Bronchial epithelial cell (primary cell): ENCODE measurements at regions not wholly inside any gene's neighbourhood (a gene's known extent, or its start where the extent isn't known, plus 50 kb on each side); places are given as distances from the start of the nearest gene placed in this dataset.
"Not testable (repeated sequence)": the region's sequence is repeated elsewhere in the genome, so short reads cannot be mapped to it uniquely, and the experiment has no call there.

Source experiments
- DNase-seq: peaks from one replicate; pipeline ENCODE4 v3.0.0-alpha.2; 2010; ENCODE audit warnings: low read depth
- FAIRE-seq: peaks from 2 replicates; lab custom pipeline; 2011; peaks lifted over from hg19 to GRCh38; lab: Jason Lieb, UNC
- H3K27me3 ChIP-seq: 2 replicates; pipeline ENCODE4 v1.5.1; 2011; ENCODE audit warnings: low read length; ENCODE audit not compliant: control insufficient read depth, insufficient read depth
- H3K36me3 ChIP-seq: 2 replicates; pipeline ENCODE4 v1.5.1; 2011; ENCODE audit warnings: low read length; ENCODE audit not compliant: control insufficient read depth, insufficient read depth
- H3K4me3 ChIP-seq: 2 replicates; pipeline ENCODE4 v1.5.1; 2011; ENCODE audit warnings: mild to moderate bottlenecking, low read depth, low read length, control low read depth
- TF ChIP-seq, protein P1 (sequence below): IDR thresholded peaks from 2 replicates; pipeline ENCODE4 v1.5.1; 2011; ENCODE audit warnings: mild to moderate bottlenecking, moderate library complexity, low read length, control low read depth, inconsistent platforms; ENCODE audit not compliant: insufficient read depth, severe bottlenecking

- Histone ChIP-seq H3K27me3 (no peaks in the 10 kb centered on the region), H3K4me3 (no peak overlapping the region)
- DNase-seq, result no peak
These were observed 299.6 kb downstream of the PAX3 start for GRCh38 chr2:221999166-221999565.

DNA sequence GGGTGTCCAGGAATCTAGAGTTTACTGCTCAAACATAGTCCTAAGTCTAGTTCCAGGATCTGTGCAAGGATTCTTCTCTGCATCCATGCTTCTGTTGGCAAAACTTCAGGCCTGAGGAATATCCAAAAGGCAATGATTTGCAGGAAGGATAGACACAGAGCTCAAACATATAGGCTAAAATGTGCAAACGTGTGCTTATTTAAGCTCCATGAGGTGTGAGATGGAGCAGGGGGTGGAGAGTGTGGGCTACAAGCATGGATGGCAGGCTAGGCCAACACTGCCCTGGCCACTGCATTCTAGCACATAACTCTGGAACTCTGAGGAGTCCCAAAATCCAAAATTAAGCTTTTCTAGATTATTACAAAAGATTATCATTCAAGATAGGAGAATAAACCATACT, 301.1 kb downstream of the PAX3 start:
- H3K36me3 ChIP-seq, result no peaks in the 10 kb centered on the region
- H3K4me3 ChIP-seq, result no peak overlapping the region
- no peaks in the 10 kb centered on the region for H3K27me3 ChIP-seq
- no peak for FAIRE-seq
- TF ChIP-seq, protein P1, sequence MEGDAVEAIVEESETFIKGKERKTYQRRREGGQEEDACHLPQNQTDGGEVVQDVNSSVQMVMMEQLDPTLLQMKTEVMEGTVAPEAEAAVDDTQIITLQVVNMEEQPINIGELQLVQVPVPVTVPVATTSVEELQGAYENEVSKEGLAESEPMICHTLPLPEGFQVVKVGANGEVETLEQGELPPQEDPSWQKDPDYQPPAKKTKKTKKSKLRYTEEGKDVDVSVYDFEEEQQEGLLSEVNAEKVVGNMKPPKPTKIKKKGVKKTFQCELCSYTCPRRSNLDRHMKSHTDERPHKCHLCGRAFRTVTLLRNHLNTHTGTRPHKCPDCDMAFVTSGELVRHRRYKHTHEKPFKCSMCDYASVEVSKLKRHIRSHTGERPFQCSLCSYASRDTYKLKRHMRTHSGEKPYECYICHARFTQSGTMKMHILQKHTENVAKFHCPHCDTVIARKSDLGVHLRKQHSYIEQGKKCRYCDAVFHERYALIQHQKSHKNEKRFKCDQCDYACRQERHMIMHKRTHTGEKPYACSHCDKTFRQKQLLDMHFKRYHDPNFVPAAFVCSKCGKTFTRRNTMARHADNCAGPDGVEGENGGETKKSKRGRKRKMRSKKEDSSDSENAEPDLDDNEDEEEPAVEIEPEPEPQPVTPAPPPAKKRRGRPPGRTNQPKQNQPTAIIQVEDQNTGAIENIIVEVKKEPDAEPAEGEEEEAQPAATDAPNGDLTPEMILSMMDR, result no peak
- no peak for DNase-seq

More at GRCh38 chr2:221999166-221999565, 299.6 kb downstream of the PAX3 start:
- peak; percentile 90 for FAIRE-seq
- no peaks in the 10 kb centered on the region for H3K36me3 ChIP-seq
- TF ChIP-seq, protein P1, result no peak

DNA sequence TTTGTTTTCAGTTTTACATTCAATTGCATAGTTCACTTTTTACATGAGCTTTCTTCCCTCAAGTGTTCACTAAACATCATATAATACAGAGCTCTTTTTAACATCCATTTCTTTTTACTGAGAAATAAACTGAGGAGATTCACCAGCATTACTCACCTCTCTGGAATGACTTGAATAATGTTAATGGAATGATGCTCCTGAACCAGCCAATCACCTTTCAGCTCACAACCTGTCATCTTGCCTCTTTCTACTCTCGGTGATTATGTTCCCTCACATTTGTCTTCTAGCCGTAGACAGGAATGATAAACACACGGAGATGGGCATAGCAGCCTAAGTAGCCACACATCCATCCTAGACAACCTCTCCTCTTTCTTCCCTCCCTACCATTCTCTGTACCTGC, 301.7 kb downstream of the PAX3 start:
- TF ChIP-seq, protein P1, result no peak
- no peaks in the 10 kb centered on the region for H3K36me3 ChIP-seq
- no peak overlapping the region for H3K4me3 ChIP-seq
- FAIRE-seq, result peak; percentile 73
- no peaks in the 10 kb centered on the region for H3K27me3 ChIP-seq
- DNase-seq, result peak; percentile 82

- H3K36me3 ChIP-seq, result no peaks in the 10 kb centered on the region
- FAIRE-seq (no peak), DNase-seq (no peak)
- TF ChIP-seq, protein P1, result no peak
- no peak overlapping the region for H3K4me3 ChIP-seq
- no peaks in the 10 kb centered on the region for H3K27me3 ChIP-seq
These were observed 303.9 kb downstream of the PAX3 start for GRCh38 chr2:221994926-221995325.

GRCh38 chr2:221984376-221984775, 314.4 kb downstream of the PAX3 start:
- not testable (repeated sequence) for FAIRE-seq, DNase-seq, H3K4me3 ChIP-seq

DNA sequence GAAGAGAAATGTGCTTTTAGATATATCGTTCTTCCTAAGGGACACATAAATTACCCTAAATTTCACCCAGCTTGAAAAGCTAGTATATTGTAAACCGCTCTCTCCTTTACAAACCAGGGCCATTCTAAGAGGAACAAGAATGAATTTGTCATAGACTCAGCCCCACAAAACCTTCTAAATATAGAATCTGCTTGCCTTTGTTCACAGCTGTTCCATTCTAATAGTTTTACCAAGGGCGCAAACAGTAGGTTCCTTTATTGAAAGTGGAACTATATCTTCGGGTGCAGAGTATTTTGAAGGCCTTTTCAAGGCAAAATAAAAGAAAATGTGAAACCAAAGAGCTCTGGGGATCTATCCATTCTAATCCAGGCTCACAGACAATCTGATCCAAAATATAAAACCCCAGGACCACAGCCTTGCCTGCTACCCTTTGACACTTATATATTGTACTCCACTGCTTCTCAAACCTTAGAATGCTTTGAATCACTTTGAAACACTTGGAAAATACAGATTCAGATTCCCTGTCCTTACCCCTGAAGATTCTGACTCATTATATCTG, 316.8 kb downstream of the PAX3 start:
- Histone ChIP-seq H3K27me3 (no peaks in the 10 kb centered on the region), H3K4me3 (no peak overlapping the region), H3K36me3 (no peaks in the 10 kb centered on the region)
- DNase-seq (no peak), FAIRE-seq (no peak)
- TF ChIP-seq, protein P1, result no peak

More at GRCh38 chr2:221984376-221984775, 314.4 kb downstream of the PAX3 start:
- H3K27me3 ChIP-seq, H3K36me3 ChIP-seq: not testable (repeated sequence)
